ACHN (cell line): ENCODE measurements at regions not wholly inside any gene's neighbourhood (a gene's known extent, or its start where the extent isn't known, plus 50 kb on each side); places are given as distances from the start of the nearest gene placed in this dataset.
"Not testable (repeated sequence)": the region's sequence is repeated elsewhere in the genome, so short reads cannot be mapped to it uniquely, and the experiment has no call there.

Experiments
- DNase-seq: peaks from one replicate; pipeline ENCODE4 v3.0.0-alpha.2; 2015
- in situ Hi-C: cut with HindIII; loops from 2 replicates; pipeline ENCODE4 v1.10.0; 2017; ENCODE audit warnings: low sequenced_read_pairs, low pct_ligation_motif_present, low pct_unique_long_range_greater_than_20kb

GRCh38 chr4:64037033-64037432 lies 372.2 kb downstream of the TECRL start:
- in situ Hi-C loops, DNase-seq: not testable (repeated sequence)

- DNase-seq, result no peak
- in situ Hi-C loops, result no loop called here
Observed at GRCh38 chr4:64022560-64022959, 386.7 kb downstream of the TECRL start.

DNA sequence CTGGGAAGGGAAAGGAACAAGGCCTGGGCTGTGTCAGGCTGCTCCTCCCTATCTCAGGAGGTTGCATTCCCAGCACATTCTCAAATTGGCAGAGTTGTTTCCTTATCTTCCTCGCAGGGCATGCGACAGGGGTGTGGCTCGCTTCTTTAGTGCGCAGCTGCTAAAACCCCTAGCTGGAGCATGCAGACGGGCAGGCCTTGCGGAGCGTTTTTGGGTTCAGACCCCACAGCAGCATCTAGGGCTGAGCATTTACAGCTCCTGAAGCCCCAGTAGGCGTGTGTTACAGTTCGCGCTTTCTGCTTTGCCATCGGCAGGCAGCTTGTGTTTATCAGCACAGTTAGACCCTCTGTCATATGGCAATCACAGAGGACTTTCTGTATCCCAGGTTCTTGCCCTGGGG lies 392.4 kb downstream of the TECRL start:
- DNase-seq, result no peak
- in situ Hi-C loops, result no loop called here

- no peak for DNase-seq
- in situ Hi-C loops, result no loop called here
Observed at GRCh38 chr4:64014647-64015046, 394.6 kb downstream of the TECRL start.

DNA sequence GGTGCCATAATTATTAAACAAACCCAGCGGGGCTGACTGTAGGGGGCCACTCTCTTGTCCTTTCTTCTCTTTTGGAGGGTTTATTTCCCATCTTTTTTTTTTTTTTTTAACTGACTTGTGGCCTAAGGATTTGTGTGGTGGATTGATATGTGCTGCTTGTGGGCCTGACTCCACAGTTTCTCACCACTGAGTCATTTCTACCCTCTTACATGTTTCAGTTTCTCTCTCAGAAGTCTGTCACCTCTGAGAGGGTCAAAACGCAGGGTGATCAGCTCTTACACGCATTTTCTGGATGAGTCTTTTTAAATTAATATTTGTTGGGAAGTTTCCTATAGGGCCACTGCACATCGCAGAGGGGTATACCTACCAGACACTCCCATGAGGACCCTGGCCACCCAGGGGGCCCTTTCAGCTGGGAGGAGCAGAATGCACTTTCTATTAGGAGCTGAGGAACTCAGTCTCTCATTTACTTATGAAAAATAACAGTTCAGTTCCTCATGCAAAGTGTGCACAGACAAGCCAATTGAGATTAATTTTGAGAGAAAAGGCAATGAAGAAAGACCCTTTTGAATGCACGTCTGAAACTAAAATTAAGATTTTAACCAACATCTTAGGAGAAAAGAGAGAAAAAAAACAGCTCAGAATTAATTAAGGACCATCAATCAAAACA lies 407.9 kb downstream of the TECRL start:
- no peak for DNase-seq
- in situ Hi-C loops, result no loop called here

DNA sequence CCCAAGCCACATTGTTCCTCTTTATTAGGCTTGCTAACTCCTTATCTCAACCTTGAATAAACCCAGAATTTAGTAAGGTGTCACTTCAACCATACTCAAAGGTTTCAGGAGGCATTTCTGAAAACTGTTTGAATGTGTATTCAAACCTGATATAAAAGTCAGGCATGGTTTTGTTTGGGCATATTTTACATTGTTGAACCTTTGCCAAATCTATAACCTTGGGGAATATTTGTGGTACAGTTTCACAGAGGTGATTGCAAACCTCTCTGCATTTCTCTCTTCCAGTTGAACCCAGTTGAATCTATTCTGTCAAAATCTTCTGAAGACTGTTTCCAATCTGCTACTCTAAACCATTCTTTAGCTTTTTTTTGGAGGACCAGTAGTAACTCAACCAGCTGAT lies 409.0 kb downstream of the TECRL start:
- DNase-seq, result no peak
- in situ Hi-C loops, result no loop called here

GRCh38 chr4:63986253-63986652 lies 423.0 kb downstream of the TECRL start:
- in situ Hi-C loops, result no loop called here
- no peak for DNase-seq

- in situ Hi-C loops, result no loop called here
- DNase-seq, result no peak
Observed at GRCh38 chr4:63983224-63983623, 426.0 kb downstream of the TECRL start.

- in situ Hi-C loops, result no loop called here
- DNase-seq, result no peak
Observed at GRCh38 chr4:63965875-63966274, 443.4 kb downstream of the TECRL start.

DNA sequence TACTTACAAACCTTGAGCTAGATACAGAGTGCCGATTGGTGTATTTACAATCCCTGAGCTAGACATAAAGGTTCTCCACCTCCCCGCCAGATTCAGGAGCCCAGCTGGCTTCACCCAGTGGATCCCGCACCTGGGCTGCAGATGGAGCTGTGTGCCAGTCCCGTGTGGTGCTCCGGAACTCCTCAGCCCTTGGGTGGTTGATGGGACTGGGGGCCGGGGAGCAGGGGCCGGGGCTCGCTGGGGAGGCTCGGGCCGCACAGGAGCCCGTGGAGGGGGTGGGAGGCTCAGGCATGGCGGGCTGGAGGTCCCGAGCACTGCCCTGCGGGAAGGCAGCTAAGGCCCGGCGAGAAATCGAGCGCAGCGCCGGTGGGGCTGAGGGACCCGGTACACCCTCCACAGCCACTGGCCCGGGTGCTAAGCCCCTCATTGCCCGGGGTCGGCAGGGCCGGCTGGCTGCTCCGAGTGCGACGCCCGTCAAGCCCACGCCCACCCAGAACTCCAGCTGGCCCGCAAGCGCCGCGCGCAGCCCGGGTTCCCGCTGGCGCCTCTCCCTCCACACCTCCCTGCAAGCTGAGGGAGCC lies 466.5 kb downstream of the TECRL start:
- in situ Hi-C loops, DNase-seq: not testable (repeated sequence)

GRCh38 chr4:63937961-63938360 lies 471.3 kb downstream of the TECRL start:
- DNase-seq, result no peak
- in situ Hi-C loops, result no loop called here

DNA sequence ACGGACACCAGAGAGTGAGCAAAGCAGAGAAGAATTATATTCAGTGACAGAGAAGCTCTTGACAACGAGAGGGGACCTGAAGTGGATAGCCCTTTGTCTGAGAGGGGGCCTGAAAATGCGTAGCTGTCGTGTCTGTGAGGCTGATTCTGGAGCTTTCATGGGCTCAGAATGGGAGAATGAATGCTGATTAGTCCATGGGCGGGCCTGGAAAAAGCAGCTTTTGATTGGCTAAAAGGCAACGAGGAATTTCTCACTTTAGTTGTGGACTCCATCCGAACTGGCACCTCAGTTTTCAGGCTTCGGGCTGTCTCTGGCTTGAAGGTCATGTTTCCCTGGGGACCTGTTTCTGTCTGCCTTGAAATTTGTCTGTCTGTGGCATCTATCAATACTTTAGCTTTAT lies 487.1 kb downstream of the TECRL start:
- DNase-seq, result no peak
- in situ Hi-C loops, result no loop called here

GRCh38 chr4:63921561-63921960 lies 487.7 kb downstream of the TECRL start:
- no peak for DNase-seq
- in situ Hi-C loops, result no loop called here

DNA sequence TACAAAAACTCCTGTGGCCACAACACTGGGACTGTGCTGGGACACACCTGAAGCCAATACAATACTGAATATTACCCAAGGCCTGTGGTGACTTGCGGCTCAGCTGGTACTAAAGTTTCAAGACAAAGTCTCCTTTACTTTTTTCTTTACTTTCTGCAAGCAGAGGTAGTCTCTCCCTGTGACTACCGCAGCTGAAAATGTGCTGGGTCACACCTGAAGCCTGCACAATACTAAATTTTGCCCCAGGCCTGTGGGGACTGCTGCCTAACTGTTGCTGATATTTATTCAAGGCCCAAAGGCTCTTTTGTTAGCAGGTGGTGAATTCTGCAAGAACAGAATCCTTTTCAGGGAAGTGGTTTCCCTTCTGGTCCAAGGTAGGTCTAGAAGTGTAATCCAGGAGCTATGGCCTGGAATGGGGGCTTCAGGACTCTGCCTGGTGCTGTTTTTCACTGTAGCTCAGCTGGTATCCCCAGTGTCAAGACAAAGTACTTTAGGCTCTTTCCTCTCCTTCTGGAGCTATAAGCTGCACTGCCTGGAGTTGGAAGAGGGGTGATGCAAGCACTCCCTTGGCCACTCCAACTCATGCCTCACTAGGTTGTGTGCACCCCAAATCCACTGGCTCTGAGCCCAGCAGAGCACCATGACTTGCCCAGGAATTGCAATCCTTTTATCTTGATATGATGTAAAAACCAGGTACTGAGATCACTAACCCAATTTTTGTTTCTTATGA lies 489.4 kb downstream of the TECRL start:
- no peak for DNase-seq
- in situ Hi-C loops, result no loop called here

GRCh38 chr4:63906660-63907183 lies 502.5 kb downstream of the TECRL start:
- no peak for DNase-seq
- in situ Hi-C loops, result no loop called here

DNA sequence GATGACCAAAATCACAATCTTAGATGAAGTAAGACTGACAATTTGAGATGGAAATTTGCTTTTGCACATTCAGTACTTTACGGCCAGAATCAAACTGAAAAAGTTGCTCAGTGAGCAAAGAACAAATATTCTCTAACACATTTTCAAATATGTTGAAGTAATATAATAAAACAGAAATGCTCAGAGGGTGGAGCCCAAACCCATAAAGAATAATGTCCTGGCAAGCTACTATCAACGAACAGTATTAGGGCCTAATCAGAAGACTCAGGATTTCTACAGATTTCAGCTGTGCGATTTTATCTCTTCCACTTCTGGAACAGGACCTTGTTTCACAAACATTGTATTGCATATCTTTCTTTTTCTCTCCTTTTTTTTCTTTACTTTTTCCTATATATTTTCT lies 505.0 kb downstream of the TECRL start:
- in situ Hi-C loops, result no loop called here
- DNase-seq, result no peak

GRCh38 chr4:63901304-63901703 lies 507.9 kb downstream of the TECRL start:
- DNase-seq, result no peak
- in situ Hi-C loops, result no loop called here

- no peak for DNase-seq
- in situ Hi-C loops, result no loop called here
Observed at GRCh38 chr4:63898961-63899360, 510.3 kb downstream of the TECRL start.

GRCh38 chr4:63894161-63894560 lies 515.1 kb downstream of the TECRL start:
- no peak for DNase-seq
- in situ Hi-C loops, result no loop called here

DNA sequence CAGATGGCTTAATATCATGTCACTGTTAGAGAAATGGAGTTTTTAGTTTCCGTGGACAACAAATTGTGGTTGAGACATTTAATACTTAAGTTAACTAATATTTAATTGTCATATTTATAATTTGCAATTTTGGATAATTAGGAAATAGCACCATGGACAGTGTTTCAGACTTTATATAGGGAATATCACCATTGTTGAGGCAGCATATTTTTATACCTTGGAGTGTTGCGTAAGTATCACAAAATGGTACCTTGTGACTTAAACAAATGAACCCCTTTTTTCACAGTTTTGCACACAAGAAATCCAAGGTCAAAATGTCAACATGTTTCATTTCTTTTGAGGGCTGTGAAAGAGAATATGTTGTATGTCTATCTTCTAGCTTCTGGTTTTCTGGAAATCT lies 539.9 kb downstream of the TECRL start:
- DNase-seq, result no peak
- in situ Hi-C loops, result no loop called here
